ENCODE measurements at regions not wholly inside any gene's neighbourhood (a gene's known extent, or its start where the extent isn't known, plus 50 kb on each side); places are given as distances from the start of the nearest gene placed in this dataset.
A peak's percentile ranks its signal among the peaks of the same experiment; 100 is the strongest.

DNA sequence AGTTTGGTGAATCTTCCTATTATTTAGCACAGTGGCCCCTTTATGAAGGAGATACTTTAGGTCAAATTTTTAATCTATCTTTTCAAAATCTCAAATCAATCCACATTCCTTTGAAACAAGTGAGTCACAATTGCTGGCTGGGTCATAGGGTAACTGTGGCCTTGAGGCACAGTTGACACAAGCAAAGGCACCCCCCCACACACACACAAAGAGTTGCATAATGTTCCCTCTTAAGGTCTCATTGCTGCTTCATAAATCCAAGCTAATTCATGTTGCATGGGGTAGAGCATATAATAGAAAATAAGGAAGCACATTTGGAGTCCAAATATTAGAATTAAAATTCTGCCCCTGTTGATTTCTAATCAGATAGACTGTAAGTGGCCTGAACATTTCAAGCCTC, 171.5 kb downstream of the DLEU7 start:
- no peak for DNase-seq
- H3K9me3 Mint-ChIP-seq, result peaks cover 1% of the 10 kb centered on the region
- no peaks in the 10 kb centered on the region for H3K27me3 Mint-ChIP-seq (ENCODE audit: low read depth, poor library complexity)
- H3K4me3 Mint-ChIP-seq, result no peak overlapping the region
- H3K4me1 Mint-ChIP-seq, result peaks cover 11% of the 10 kb centered on the region
- H3K36me3 Mint-ChIP-seq (ENCODE audit: low read depth), result peaks cover 8% of the 10 kb centered on the region
- H3K27ac Mint-ChIP-seq, result no peak overlapping the region
- TF ChIP-seq, protein P1, sequence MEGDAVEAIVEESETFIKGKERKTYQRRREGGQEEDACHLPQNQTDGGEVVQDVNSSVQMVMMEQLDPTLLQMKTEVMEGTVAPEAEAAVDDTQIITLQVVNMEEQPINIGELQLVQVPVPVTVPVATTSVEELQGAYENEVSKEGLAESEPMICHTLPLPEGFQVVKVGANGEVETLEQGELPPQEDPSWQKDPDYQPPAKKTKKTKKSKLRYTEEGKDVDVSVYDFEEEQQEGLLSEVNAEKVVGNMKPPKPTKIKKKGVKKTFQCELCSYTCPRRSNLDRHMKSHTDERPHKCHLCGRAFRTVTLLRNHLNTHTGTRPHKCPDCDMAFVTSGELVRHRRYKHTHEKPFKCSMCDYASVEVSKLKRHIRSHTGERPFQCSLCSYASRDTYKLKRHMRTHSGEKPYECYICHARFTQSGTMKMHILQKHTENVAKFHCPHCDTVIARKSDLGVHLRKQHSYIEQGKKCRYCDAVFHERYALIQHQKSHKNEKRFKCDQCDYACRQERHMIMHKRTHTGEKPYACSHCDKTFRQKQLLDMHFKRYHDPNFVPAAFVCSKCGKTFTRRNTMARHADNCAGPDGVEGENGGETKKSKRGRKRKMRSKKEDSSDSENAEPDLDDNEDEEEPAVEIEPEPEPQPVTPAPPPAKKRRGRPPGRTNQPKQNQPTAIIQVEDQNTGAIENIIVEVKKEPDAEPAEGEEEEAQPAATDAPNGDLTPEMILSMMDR (IDR thresholded peaks at IDR 0.05), result no peak

DNA sequence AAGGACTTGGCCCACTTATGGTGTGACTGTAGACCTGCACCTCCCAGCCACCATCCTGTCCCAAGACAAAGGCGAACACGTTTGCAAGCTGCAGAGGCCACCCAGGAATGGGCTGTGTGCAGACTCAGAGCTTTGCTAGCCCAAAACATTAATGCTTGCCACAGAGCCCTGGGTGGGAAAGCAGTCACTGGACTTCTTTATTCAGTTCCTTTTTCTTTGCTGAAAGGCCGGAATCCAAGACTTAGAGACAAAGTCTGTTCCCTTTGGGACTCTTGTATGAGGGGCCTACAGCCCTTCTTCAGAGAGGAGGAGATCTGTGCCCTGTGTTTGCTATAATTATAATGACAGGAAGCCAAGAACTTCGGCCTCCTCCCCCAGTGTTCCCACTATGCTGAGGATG, 167.8 kb downstream of the DLEU7 start:
- TF ChIP-seq, protein P1 (IDR thresholded peaks at IDR 0.05), result no peak
- Mint-ChIP-seq H3K9me3 (no peaks in the 10 kb centered on the region), H3K27me3 (ENCODE audit: low read depth, poor library complexity) (peaks cover 3% of the 10 kb centered on the region), H3K4me1 (peaks cover 31% of the 10 kb centered on the region), H3K27ac (no peak overlapping the region), H3K4me3 (no peak overlapping the region), H3K36me3 (ENCODE audit: low read depth) (peaks cover 6% of the 10 kb centered on the region)
- no peak for DNase-seq

DNA sequence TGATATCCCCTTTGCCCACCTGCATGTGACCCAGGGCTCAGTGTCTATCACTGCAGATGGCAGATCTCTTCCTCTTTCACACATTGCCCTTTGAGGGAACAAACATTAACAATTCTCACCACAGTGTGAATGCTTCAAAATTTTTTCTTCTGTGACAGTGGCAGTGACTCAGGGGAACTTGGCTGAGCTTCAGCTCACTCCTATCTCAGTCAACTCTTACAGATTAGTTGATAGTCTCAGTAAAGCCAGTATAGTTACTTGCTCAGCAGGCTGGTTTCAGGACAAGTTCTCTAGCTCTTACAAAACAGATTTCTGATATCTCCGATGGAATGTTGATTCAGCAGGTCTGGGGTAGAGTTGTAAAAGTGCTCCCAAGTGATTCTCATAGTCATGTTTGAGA, 166.9 kb downstream of the DLEU7 start:
- no peak overlapping the region for H3K4me3 Mint-ChIP-seq
- TF ChIP-seq, protein P1 (IDR thresholded peaks at IDR 0.05), result no peak
- peaks cover 1% of the 10 kb centered on the region for H3K36me3 Mint-ChIP-seq (ENCODE audit: low read depth)
- no peak overlapping the region for H3K27ac Mint-ChIP-seq
- H3K27me3 Mint-ChIP-seq (ENCODE audit: low read depth, poor library complexity), result peaks cover 3% of the 10 kb centered on the region
- peaks cover 31% of the 10 kb centered on the region for H3K4me1 Mint-ChIP-seq
- H3K9me3 Mint-ChIP-seq, result no peaks in the 10 kb centered on the region
- no peak for DNase-seq

DNA sequence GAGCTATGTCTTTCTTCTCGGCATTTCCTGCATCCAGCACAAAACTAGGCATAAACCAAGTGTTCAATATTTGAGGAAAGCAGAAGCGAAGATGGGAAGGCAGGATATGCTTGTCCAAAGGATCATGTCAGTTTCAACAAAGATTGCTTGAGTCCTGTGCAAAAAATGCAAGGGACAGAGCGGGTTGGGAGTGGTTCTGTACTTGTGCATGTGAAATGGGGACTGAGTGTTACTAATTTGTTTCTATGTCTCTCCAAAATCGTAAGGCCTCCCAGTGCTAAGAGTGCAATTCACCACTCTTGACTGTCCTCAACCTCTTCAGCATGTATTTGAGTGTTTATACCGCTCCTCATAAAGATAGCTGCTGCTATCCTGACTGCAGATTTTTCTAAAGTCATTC, 166.2 kb downstream of the DLEU7 start:
- no peak overlapping the region for H3K4me3 Mint-ChIP-seq
- H3K27ac Mint-ChIP-seq, result peak overlapping the region; percentile 11
- peaks cover 3% of the 10 kb centered on the region for H3K27me3 Mint-ChIP-seq (ENCODE audit: low read depth, poor library complexity)
- no peaks in the 10 kb centered on the region for H3K9me3 Mint-ChIP-seq
- peaks cover 31% of the 10 kb centered on the region for H3K4me1 Mint-ChIP-seq
- DNase-seq, result no peak
- TF ChIP-seq, protein P1 (IDR thresholded peaks at IDR 0.05), result no peak
- H3K36me3 Mint-ChIP-seq (ENCODE audit: low read depth), result no peaks in the 10 kb centered on the region

DNA sequence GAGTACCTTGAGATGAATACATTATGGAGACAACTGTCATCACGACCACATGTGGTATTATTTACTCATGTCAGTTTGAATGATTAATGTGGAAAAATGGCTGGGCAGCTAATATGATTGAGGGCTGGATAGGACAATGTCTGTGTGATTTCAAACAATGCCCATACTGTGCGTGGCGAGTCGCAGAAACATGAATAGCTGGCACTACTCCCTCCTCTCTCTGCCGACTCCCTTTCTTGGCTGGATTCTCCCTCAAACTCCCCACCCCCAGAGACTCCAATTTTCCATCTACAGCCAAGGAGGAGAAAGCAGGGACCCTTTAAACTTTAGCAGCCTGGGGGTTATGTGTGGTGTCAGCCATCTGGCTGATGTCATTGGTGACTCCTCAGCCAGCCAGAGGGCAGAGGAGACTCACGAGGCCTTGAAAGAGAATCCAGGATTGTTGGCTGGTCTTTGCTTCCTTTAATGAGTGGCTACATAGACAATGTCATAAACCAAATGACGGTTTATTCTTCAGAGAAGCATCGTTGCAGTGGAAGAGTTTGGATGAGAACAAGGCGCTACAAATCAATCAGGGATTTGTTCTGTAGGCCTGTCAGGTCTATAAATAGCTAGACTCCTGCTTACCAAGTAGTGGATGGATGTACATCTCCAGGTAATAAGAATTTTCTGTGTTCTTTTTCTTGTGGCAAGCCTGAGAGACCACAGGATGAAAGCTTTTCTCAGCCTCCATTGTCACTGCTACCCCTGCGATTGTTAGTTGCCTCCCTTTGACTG, 165.6 kb downstream of the DLEU7 start:
- TF ChIP-seq, protein P1 (IDR thresholded peaks at IDR 0.05), result no peak
- Mint-ChIP-seq H3K4me3 (no peak overlapping the region), H3K4me1 (peaks cover 31% of the 10 kb centered on the region), H3K36me3 (ENCODE audit: low read depth) (peaks cover 5% of the 10 kb centered on the region), H3K27ac (peak overlapping the region; percentile 73), H3K9me3 (peaks cover 3% of the 10 kb centered on the region), H3K27me3 (ENCODE audit: low read depth, poor library complexity) (peaks cover 3% of the 10 kb centered on the region)
- DNase-seq, result no peak

Measured in nephron progenitor cell (in vitro differentiated cells).